ENCODE measurements at regions not wholly inside any gene's neighbourhood (a gene's known extent, or its start where the extent isn't known, plus 50 kb on each side); places are given as distances from the start of the nearest gene placed in this dataset.

DNA sequence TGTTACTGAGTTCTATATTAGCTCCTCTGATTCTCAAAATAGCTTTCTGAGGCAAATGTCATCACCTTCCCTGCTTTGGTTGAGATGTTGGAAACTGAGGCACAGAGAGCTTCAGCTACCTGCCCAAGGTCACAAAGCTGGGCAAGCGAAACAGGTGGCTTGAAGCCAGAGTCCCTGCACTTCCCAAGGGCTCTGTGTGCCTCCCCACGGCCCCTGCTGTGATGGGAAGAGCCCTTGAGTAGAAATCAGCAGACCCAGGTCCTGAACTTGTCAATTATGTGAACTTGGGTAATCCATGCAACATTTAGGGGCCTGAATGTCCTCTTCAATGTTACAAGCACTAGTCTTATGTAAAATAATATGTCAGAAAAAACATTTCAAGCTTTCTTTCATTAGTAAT, 327.3 kb upstream of the PODXL start:
- no peak for TF ChIP-seq FOXP2 (optimal IDR thresholded peaks at IDR 0.05; ENCODE audit: control extremely low read depth, extremely low read length, insufficient read depth)
- TF ChIP-seq POLR2AphosphoS5 (IDR thresholded peaks at IDR 0.05; ENCODE audit: borderline replicate concordance, low read depth, low read length), result no peak
- TF ChIP-seq EZH2 (IDR thresholded peaks at IDR 0.05), result no peak

DNA sequence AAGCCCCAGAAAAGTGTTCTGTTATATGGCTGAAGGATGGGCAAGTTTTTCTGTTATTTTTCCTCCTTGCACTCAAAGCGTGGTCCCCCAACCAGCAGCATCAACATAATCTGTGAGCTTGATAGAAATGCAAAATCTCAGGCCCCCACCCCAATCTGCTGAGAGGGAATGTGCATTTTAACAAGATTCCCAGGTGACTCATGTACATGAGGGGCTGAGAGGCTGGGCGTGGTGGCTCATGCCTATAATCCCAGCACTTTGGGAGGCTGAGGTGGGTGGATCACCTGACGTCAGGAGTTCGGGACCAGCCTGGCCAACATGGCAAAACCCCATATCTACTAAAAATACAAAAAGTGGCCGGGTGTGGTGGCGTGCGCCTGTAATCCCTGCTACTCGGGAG, 326.8 kb upstream of the PODXL start:
- no peak overlapping the region for H3K27ac ChIP-seq
- TF ChIP-seq POLR2AphosphoS5 (IDR thresholded peaks at IDR 0.05; ENCODE audit: borderline replicate concordance, low read depth, low read length) (no peak), EZH2 (IDR thresholded peaks at IDR 0.05) (no peak), FOXP2 (optimal IDR thresholded peaks at IDR 0.05; ENCODE audit: control extremely low read depth, extremely low read length, insufficient read depth) (no peak)
- H3K9me3 ChIP-seq (ENCODE audit: low read depth, low read length), result no peaks in the 10 kb centered on the region
- no peak for DNase-seq (ENCODE audit: low read depth, low spot score)
- H3K4me3 ChIP-seq, result no peak overlapping the region
- no peak overlapping the region for H3K9ac ChIP-seq (ENCODE audit: insufficient read length)
- H3K36me3 ChIP-seq (ENCODE audit: insufficient read depth, low read length), result no peaks in the 10 kb centered on the region

More for the DNA sequence above, 327.3 kb upstream of the PODXL start:
- DNase-seq (ENCODE audit: low read depth, low spot score), result no peak
- Histone ChIP-seq H3K4me3 (no peak overlapping the region), H3K36me3 (ENCODE audit: insufficient read depth, low read length) (no peaks in the 10 kb centered on the region), H3K27ac (no peak overlapping the region), H3K9ac (ENCODE audit: insufficient read length) (no peak overlapping the region), H3K9me3 (ENCODE audit: low read depth, low read length) (no peaks in the 10 kb centered on the region)

GRCh38 chr7:131882321-131882720, 325.9 kb upstream of the PODXL start:
- TF ChIP-seq FOXP2 (optimal IDR thresholded peaks at IDR 0.05; ENCODE audit: control extremely low read depth, extremely low read length, insufficient read depth), result no peak
- no peak for TF ChIP-seq EZH2 (IDR thresholded peaks at IDR 0.05)
- no peak for TF ChIP-seq POLR2AphosphoS5 (IDR thresholded peaks at IDR 0.05; ENCODE audit: borderline replicate concordance, low read depth, low read length)
- Histone ChIP-seq H3K36me3 (ENCODE audit: insufficient read depth, low read length) (no peaks in the 10 kb centered on the region), H3K9me3 (ENCODE audit: low read depth, low read length) (no peaks in the 10 kb centered on the region), H3K4me3 (no peak overlapping the region), H3K27ac (no peak overlapping the region), H3K9ac (ENCODE audit: insufficient read length) (no peak overlapping the region)
- no peak for DNase-seq (ENCODE audit: low read depth, low spot score)

DNA sequence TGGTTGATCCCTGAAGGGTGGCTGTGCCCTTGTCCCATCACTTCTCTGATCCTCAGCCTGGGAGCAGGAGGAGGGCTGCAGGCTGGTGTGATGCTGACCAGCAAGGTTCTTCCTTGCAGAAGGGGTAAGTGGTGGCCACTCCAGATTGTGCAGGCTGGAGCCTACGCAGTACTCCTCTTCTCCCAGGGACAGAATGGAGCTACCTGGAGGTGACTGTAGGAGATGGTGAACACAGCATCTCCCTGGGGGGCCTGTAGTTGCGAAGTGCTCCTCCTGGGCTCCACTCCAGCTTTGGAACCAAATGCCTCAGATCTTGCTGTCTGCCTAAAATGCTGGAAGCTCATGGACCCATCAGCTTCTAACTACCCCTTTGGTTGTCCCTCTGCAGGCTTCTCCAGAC, 323.6 kb upstream of the PODXL start:
- Histone ChIP-seq H3K9me3 (ENCODE audit: low read depth, low read length) (no peaks in the 10 kb centered on the region), H3K9ac (ENCODE audit: insufficient read length) (no peak overlapping the region), H3K4me3 (no peak overlapping the region), H3K27ac (no peak overlapping the region), H3K36me3 (ENCODE audit: insufficient read depth, low read length) (no peaks in the 10 kb centered on the region)
- DNase-seq (ENCODE audit: low read depth, low spot score), result no peak
- TF ChIP-seq POLR2AphosphoS5 (IDR thresholded peaks at IDR 0.05; ENCODE audit: borderline replicate concordance, low read depth, low read length), result no peak
- no peak for TF ChIP-seq FOXP2 (optimal IDR thresholded peaks at IDR 0.05; ENCODE audit: control extremely low read depth, extremely low read length, insufficient read depth)
- TF ChIP-seq EZH2 (IDR thresholded peaks at IDR 0.05), result no peak

DNA sequence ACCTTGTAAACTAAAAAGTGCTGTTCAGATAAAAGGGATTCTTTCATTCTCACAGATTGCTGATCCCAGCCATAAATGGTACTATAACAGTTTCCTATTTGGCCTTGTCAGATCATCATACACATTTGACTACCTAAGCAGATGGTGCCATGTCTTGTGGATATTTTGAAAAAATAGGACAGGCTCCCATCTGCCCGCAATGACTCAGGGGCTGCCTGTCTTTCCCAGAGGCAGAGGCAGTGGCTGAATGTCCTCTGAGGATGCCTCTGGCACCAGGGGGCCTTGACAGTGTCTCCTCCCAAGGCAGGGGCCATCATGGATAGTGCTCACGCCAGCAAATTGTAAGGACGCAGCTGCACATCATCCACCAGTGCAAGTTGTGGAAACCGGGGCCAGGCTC, 323.0 kb upstream of the PODXL start:
- Histone ChIP-seq H3K36me3 (ENCODE audit: insufficient read depth, low read length) (no peaks in the 10 kb centered on the region), H3K4me3 (no peak overlapping the region), H3K9me3 (ENCODE audit: low read depth, low read length) (no peaks in the 10 kb centered on the region), H3K27ac (no peak overlapping the region), H3K9ac (ENCODE audit: insufficient read length) (no peak overlapping the region)
- TF ChIP-seq FOXP2 (optimal IDR thresholded peaks at IDR 0.05; ENCODE audit: control extremely low read depth, extremely low read length, insufficient read depth) (no peak), EZH2 (IDR thresholded peaks at IDR 0.05) (no peak), POLR2AphosphoS5 (IDR thresholded peaks at IDR 0.05; ENCODE audit: borderline replicate concordance, low read depth, low read length) (no peak)
- DNase-seq (ENCODE audit: low read depth, low spot score), result no peak

- H3K36me3 ChIP-seq (ENCODE audit: insufficient read depth, low read length), result no peaks in the 10 kb centered on the region
These were observed 322.3 kb upstream of the PODXL start for GRCh38 chr7:131878777-131879176.

DNA sequence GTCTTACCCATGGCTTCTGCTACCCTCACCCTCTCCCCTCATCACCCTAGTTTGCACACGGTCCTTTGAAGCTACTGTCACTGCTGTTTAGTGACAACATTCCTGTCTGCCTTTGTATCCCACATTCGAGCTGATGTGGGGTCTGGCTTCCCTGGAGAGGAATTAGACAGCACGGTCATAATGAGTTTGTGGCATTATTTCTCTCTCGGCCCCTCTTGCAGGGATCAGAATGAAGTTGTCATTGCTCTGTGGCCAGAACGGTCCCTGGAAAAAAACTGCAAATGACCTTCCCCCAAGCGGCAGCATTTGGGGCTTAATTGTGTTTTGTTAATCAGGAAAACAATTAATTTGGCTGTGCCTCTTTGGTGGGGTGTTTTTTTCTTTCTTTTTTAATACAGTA, 317.2 kb upstream of the PODXL start:
- Histone ChIP-seq H3K36me3 (ENCODE audit: insufficient read depth, low read length) (no peaks in the 10 kb centered on the region), H3K9me3 (ENCODE audit: low read depth, low read length) (no peaks in the 10 kb centered on the region), H3K4me3 (no peak overlapping the region), H3K9ac (ENCODE audit: insufficient read length) (no peak overlapping the region), H3K27ac (no peak overlapping the region)
- DNase-seq (ENCODE audit: low read depth, low spot score), result no peak
- TF ChIP-seq POLR2AphosphoS5 (IDR thresholded peaks at IDR 0.05; ENCODE audit: borderline replicate concordance, low read depth, low read length), result no peak
- no peak for TF ChIP-seq EZH2 (IDR thresholded peaks at IDR 0.05)
- no peak for TF ChIP-seq FOXP2 (optimal IDR thresholded peaks at IDR 0.05; ENCODE audit: control extremely low read depth, extremely low read length, insufficient read depth)

More at GRCh38 chr7:131878777-131879176, 322.3 kb upstream of the PODXL start:
- no peaks in the 10 kb centered on the region for H3K9me3 ChIP-seq (ENCODE audit: low read depth, low read length)
- H3K9ac ChIP-seq (ENCODE audit: insufficient read length), result no peak overlapping the region
- H3K4me3 ChIP-seq, result no peak overlapping the region
- no peak for DNase-seq (ENCODE audit: low read depth, low spot score)
- TF ChIP-seq FOXP2 (optimal IDR thresholded peaks at IDR 0.05; ENCODE audit: control extremely low read depth, extremely low read length, insufficient read depth), result no peak
- TF ChIP-seq POLR2AphosphoS5 (IDR thresholded peaks at IDR 0.05; ENCODE audit: borderline replicate concordance, low read depth, low read length), result no peak
- no peak for TF ChIP-seq EZH2 (IDR thresholded peaks at IDR 0.05)
- H3K27ac ChIP-seq, result no peak overlapping the region

GRCh38 chr7:131869986-131870385, 313.6 kb upstream of the PODXL start:
- no peaks in the 10 kb centered on the region for H3K9me3 ChIP-seq (ENCODE audit: low read depth, low read length)
- H3K36me3 ChIP-seq (ENCODE audit: insufficient read depth, low read length), result no peaks in the 10 kb centered on the region
- H3K27ac ChIP-seq, result no peak overlapping the region
- DNase-seq (ENCODE audit: low read depth, low spot score), result no peak
- no peak overlapping the region for H3K4me3 ChIP-seq
- H3K9ac ChIP-seq (ENCODE audit: insufficient read length), result no peak overlapping the region
- TF ChIP-seq POLR2AphosphoS5 (IDR thresholded peaks at IDR 0.05; ENCODE audit: borderline replicate concordance, low read depth, low read length), result no peak
- no peak for TF ChIP-seq FOXP2 (optimal IDR thresholded peaks at IDR 0.05; ENCODE audit: control extremely low read depth, extremely low read length, insufficient read depth)
- TF ChIP-seq EZH2 (IDR thresholded peaks at IDR 0.05), result no peak

- Histone ChIP-seq H3K9me3 (ENCODE audit: low read depth, low read length) (no peaks in the 10 kb centered on the region), H3K4me3 (no peak overlapping the region), H3K27ac (no peak overlapping the region), H3K9ac (ENCODE audit: insufficient read length) (no peak overlapping the region), H3K36me3 (ENCODE audit: insufficient read depth, low read length) (no peaks in the 10 kb centered on the region)
- DNase-seq (ENCODE audit: low read depth, low spot score), result no peak
- TF ChIP-seq EZH2 (IDR thresholded peaks at IDR 0.05) (no peak), FOXP2 (optimal IDR thresholded peaks at IDR 0.05; ENCODE audit: control extremely low read depth, extremely low read length, insufficient read depth) (no peak), POLR2AphosphoS5 (IDR thresholded peaks at IDR 0.05; ENCODE audit: borderline replicate concordance, low read depth, low read length) (no peak)
These were observed 312.9 kb upstream of the PODXL start for GRCh38 chr7:131869169-131869844.
